ENCODE measurements at regions not wholly inside any gene's neighbourhood (a gene's known extent, or its start where the extent isn't known, plus 50 kb on each side); places are given as distances from the start of the nearest gene placed in this dataset.

DNA sequence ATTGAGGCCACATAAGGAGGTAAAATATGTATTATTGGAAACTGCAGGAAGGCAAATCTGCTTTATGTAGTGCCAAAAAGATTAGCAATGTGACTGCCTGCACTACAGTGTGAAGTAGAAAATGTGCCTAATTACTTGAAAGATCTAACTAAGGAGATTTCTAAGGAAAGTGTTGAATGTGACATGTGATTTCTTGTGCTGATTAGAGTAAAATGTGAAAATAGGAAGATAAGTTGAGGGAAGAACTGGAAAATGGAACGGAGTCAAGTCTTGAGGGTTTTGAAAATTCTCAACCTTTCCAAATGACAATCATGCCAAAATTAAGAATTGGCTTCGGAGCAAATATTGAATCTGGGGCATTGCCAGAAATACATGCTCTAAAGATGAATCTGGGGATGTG lies 209.5 kb upstream of the SPOCK3 start:
- in situ Hi-C loops (cut with MboI; ENCODE audit: low pct_unique_long_range_greater_than_20kb, low sequenced_read_pairs, unreplicated experiment) = no loop called here

DNA sequence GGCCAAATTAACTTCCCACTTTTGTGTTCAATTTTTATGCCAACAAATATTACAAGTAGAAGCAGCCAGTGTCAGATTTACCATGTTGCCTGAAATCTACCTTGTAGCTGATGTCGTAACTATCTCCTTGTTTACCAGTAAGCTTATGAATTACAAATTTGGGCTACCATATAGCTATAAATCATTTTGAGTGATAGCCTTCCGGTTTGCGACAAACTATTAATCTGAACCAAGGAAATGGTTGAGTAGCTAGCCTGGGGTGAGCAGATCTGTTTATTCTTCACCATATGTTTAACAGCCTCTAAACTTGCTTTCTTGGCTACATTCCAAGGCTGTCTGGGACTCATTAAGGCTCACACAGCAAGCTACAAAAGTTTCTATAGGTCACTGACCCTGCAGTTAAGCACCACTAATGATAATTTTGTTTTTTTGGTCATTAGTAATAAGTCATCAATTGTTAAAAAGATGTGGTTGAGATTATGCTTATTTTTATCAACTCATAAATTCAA lies 218.7 kb upstream of the SPOCK3 start:
- TF ChIP-seq, protein P1, sequence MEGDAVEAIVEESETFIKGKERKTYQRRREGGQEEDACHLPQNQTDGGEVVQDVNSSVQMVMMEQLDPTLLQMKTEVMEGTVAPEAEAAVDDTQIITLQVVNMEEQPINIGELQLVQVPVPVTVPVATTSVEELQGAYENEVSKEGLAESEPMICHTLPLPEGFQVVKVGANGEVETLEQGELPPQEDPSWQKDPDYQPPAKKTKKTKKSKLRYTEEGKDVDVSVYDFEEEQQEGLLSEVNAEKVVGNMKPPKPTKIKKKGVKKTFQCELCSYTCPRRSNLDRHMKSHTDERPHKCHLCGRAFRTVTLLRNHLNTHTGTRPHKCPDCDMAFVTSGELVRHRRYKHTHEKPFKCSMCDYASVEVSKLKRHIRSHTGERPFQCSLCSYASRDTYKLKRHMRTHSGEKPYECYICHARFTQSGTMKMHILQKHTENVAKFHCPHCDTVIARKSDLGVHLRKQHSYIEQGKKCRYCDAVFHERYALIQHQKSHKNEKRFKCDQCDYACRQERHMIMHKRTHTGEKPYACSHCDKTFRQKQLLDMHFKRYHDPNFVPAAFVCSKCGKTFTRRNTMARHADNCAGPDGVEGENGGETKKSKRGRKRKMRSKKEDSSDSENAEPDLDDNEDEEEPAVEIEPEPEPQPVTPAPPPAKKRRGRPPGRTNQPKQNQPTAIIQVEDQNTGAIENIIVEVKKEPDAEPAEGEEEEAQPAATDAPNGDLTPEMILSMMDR (IDR thresholded peaks at IDR 0.05; ENCODE audit: extremely low read depth, insufficient read depth, missing control alignments) = no peak
- DNase-seq (ENCODE audit: low spot score) = no peak

More for the DNA sequence above, 209.5 kb upstream of the SPOCK3 start:
- no peak for DNase-seq (ENCODE audit: low spot score)
- TF ChIP-seq, protein P1 (IDR thresholded peaks at IDR 0.05; ENCODE audit: extremely low read depth, insufficient read depth, missing control alignments) = no peak

DNA sequence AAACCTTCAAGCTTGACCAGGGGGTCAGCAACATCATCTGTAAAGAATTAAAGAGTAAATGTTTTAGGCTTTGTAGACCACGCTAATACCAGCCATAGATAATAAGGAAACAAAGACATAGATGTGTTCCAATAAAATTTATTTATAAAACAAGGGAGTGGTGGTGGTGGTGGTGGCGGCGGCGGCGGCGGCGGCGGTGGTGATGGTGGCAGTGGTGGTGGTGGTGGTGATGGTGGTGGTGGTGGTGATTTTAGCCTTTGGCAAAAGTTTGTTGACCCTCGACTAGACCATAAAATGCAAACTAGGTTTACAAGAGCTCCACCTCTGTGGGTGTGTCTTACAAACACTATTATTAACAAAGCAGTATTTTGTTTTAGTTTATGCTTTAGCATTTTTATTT lies 222.3 kb upstream of the SPOCK3 start:
- DNase-seq (ENCODE audit: low spot score) = no peak
- in situ Hi-C loops (cut with MboI; ENCODE audit: low pct_unique_long_range_greater_than_20kb, low sequenced_read_pairs, unreplicated experiment) = no loop called here
- TF ChIP-seq, protein P1 (IDR thresholded peaks at IDR 0.05; ENCODE audit: extremely low read depth, insufficient read depth, missing control alignments) = no peak

More for the DNA sequence above, 218.7 kb upstream of the SPOCK3 start:
- in situ Hi-C loops (cut with MboI; ENCODE audit: low pct_unique_long_range_greater_than_20kb, low sequenced_read_pairs, unreplicated experiment) = no loop called here

DNA sequence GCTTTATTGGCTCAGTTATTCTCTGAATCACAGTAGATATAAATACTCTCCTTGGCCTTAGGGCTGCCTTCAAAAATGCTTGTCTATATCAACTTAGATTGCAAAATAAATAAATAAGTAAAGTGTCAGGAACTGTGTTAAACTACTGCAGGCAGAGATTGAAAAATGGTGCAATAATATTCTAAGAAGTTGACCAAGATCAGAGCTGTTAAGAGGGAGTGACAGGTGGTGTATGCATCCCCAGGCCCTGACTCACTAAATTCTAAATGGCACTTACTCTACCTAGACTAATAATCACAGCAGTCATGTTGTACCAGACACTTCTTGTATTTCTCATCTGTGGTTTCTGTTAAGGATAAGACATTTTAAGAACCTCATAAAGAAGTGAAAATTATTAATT lies 235.1 kb upstream of the SPOCK3 start:
- in situ Hi-C loops (cut with MboI; ENCODE audit: low pct_unique_long_range_greater_than_20kb, low sequenced_read_pairs, unreplicated experiment) = no loop called here
- no peak for DNase-seq (ENCODE audit: low spot score)
- TF ChIP-seq, protein P1 (IDR thresholded peaks at IDR 0.05; ENCODE audit: extremely low read depth, insufficient read depth, missing control alignments) = no peak

DNA sequence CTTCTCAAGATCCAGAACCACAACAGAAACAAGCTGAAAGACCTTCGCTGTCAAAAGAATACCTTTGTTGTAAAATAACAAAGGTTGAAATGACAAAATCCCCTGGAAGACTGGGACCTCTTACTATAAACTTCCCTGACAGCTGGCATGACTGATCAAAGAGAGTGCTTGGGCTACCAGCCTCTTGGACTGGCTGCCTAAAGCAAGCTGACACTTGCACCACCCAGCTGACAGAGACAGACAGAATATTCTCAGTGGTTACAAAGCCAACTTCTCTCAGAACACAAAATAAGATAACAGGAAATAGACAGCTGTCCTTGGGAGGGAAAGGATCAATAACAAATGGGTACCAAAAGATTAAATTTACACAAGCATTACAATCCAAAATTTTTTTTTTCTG lies 241.7 kb upstream of the SPOCK3 start:
- in situ Hi-C loops (cut with MboI; ENCODE audit: low pct_unique_long_range_greater_than_20kb, low sequenced_read_pairs, unreplicated experiment) = no loop called here
- no peak for DNase-seq (ENCODE audit: low spot score)

DNA sequence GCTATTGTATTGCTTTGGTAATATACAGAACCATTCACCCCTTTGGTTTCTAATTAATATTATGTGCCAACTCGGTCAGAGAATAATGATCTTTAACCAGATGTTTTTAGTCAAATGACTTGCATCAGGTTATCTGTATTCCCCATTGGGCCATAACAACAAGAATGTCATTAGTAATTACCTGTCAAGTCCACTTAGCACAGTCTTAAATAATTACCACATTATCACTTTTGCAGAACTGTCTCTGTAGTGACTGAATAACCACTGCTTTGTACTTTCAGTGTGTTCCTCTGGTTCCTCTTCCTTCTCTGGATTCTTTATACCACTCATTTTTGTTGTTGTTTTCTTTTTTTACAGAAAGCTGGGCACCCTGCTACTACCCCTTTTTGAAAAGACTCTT lies 257.7 kb upstream of the SPOCK3 start:
- DNase-seq (ENCODE audit: low spot score) = no peak
- TF ChIP-seq, protein P1 (IDR thresholded peaks at IDR 0.05; ENCODE audit: extremely low read depth, insufficient read depth, missing control alignments) = no peak
- in situ Hi-C loops (cut with MboI; ENCODE audit: low pct_unique_long_range_greater_than_20kb, low sequenced_read_pairs, unreplicated experiment) = no loop called here

More for the DNA sequence above, 241.7 kb upstream of the SPOCK3 start:
- TF ChIP-seq, protein P1 (IDR thresholded peaks at IDR 0.05; ENCODE audit: extremely low read depth, insufficient read depth, missing control alignments) = no peak

DNA sequence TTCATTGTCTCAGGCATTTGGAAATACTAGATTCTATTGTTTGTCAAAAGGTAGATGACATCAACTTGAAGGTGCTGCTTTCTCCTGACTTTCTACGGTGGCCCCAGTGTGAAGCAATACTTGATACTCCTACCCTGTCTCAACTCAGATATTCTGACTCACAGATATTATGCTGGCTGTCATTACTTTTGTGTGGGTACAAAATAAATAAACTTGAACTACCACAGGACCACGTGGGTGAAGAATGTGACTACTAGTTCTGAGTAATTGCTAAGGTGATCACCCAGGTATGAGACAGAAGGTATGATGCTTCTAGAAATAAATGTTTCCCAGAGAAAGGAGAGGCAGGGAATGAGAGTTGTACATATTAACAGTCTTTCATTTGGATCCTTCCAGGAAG lies 275.3 kb upstream of the SPOCK3 start:
- in situ Hi-C loops (cut with MboI; ENCODE audit: low pct_unique_long_range_greater_than_20kb, low sequenced_read_pairs, unreplicated experiment) = no loop called here
- no peak for DNase-seq (ENCODE audit: low spot score)
- TF ChIP-seq, protein P1 (IDR thresholded peaks at IDR 0.05; ENCODE audit: extremely low read depth, insufficient read depth, missing control alignments) = no peak

Measured in GM13977 (cell line).